GM21390 (cell line): ENCODE measurements at regions not wholly inside any gene's neighbourhood (a gene's known extent, or its start where the extent isn't known, plus 50 kb on each side); places are given as distances from the start of the nearest gene placed in this dataset.
A peak's percentile ranks its signal among the peaks of the same experiment; 100 is the strongest.
"Not testable (repeated sequence)": the region's sequence is repeated elsewhere in the genome, so short reads cannot be mapped to it uniquely, and the experiment has no call there.

ENCODE experiments used
- ATAC-seq: cut with Tn5 transposase; IDR thresholded peaks from one replicate; pipeline ENCODE4 v1.9.1; 2021; ENCODE audit not compliant: unreplicated experiment

- not testable (repeated sequence) for ATAC-seq
These were observed 85.6 kb upstream of the CRYM start for GRCh38 chr16:21363550-21364223.

- ATAC-seq: not testable (repeated sequence)
These were observed 83.6 kb upstream of the CRYM start for GRCh38 chr16:21361612-21362227.

GRCh38 chr16:21361045-21361444 lies 83.0 kb upstream of the CRYM start:
- not testable (repeated sequence) for ATAC-seq

- ATAC-seq: not testable (repeated sequence)
These were observed 81.4 kb upstream of the CRYM start for GRCh38 chr16:21359513-21359912.

GRCh38 chr16:21358261-21358795 lies 80.2 kb upstream of the CRYM start:
- ATAC-seq: peak; percentile 47

- peak; percentile 28 for ATAC-seq
These were observed 78.2 kb upstream of the CRYM start for GRCh38 chr16:21356308-21356707.

- not testable (repeated sequence) for ATAC-seq
These were observed 73.3 kb upstream of the CRYM start for GRCh38 chr16:21351433-21351832.

- not testable (repeated sequence) for ATAC-seq
These were observed 72.8 kb upstream of the CRYM start for GRCh38 chr16:21350851-21351250.

GRCh38 chr16:21349336-21349735 lies 71.2 kb upstream of the CRYM start:
- not testable (repeated sequence) for ATAC-seq

- ATAC-seq: not testable (repeated sequence)
These were observed 70.7 kb upstream of the CRYM start for GRCh38 chr16:21348815-21349214.

- ATAC-seq: not testable (repeated sequence)
These were observed 69.4 kb upstream of the CRYM start for GRCh38 chr16:21347538-21347937.

- ATAC-seq: not testable (repeated sequence)
These were observed 68.8 kb upstream of the CRYM start for GRCh38 chr16:21346756-21347491.

- not testable (repeated sequence) for ATAC-seq
These were observed 66.3 kb upstream of the CRYM start for GRCh38 chr16:21344361-21344912.

GRCh38 chr16:21341101-21341500 lies 63.0 kb upstream of the CRYM start:
- ATAC-seq: no peak

- no peak for ATAC-seq
These were observed 61.9 kb upstream of the CRYM start for GRCh38 chr16:21339941-21340340.

- ATAC-seq: no peak
These were observed 61.2 kb upstream of the CRYM start for GRCh38 chr16:21339269-21339641.

- ATAC-seq: no peak
These were observed 60.6 kb upstream of the CRYM start for GRCh38 chr16:21338537-21339268.

GRCh38 chr16:21336231-21336630 lies 58.1 kb upstream of the CRYM start:
- ATAC-seq: no peak

- not testable (repeated sequence) for ATAC-seq
These were observed 56.4 kb upstream of the CRYM start for GRCh38 chr16:21334188-21335146.

- not testable (repeated sequence) for ATAC-seq
These were observed 55.6 kb upstream of the CRYM start for GRCh38 chr16:21333683-21334082.
